Endothelial cell of hepatic sinusoid (primary cell): ENCODE measurements at regions not wholly inside any gene's neighbourhood (a gene's known extent, or its start where the extent isn't known, plus 50 kb on each side); places are given as distances from the start of the nearest gene placed in this dataset.
"Not testable (repeated sequence)": the region's sequence is repeated elsewhere in the genome, so short reads cannot be mapped to it uniquely, and the experiment has no call there.

Source experiments
- in situ Hi-C: cut with HindIII; loops from 2 replicates; pipeline ENCODE4 v1.10.0; 2017; ENCODE audit warnings: low sequenced_read_pairs

DNA sequence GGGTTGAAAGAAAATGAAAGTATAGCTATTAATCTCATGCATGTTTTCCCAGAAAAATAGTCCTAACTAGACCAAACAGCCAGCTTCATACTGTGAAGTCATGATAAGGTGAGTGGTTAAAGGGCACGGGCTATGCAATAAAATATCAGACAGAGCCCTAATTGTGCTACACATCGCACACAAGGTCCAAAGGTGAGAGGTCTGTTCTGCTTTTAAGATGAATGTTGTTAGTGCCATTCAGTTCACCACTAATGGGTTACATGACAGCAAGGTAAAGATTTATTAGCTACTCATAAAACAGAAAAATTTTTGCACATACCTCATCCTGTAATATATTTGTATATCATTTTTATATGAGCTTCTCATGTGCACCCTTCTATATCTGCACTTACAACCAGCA is 105.0 kb upstream of the STK17B start:
- in situ Hi-C loops, result loop anchor here (5.0 kb wide), 3 partner anchors 34 to 189 kb away; no protein-coding TSS in a partner anchor

DNA sequence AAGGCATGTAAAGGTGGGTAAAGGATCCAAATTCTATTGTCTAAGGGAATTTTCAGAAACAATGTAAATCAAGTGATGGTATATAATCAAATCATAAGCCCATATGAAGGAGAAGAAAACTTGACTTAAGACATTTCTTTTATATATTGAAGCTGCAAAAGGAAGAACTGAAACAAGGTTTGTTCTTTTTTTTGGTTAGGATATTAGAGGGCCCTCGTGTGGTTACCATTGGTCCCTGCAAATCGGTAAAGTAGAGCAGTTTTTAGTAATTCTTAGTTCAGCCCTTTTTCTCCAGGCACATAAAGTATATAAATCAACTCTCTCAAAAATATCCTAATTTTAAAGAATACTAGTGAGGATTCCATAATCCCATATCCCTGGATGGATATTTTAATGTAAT is 105.6 kb upstream of the STK17B start:
- in situ Hi-C loops, result loop anchor here (5.0 kb wide), 3 partner anchors 35 to 190 kb away; no protein-coding TSS in a partner anchor

DNA sequence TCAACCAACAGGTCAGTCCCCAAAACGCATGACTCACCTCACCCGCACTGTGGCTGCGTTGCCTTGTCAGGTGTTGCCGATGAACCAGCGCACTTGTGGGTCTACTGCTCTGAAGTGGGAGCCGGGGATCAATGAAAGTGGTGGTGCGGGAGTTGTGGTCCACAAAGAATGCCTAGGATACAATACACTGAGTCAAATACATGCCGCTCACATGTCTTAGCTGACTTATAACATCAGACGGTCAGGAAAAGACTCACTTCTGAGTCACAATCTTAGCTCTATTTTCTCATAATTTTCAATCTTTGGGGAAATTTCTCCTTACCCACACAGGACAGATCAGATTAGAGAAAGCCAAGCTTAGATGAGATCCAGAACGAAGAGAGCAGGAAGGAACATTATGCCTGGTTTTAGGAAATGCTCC is 107.1 kb upstream of the STK17B start:
- in situ Hi-C loops, result loop anchor here (5.0 kb wide), 3 partner anchors 36 to 191 kb away; no protein-coding TSS in a partner anchor

DNA sequence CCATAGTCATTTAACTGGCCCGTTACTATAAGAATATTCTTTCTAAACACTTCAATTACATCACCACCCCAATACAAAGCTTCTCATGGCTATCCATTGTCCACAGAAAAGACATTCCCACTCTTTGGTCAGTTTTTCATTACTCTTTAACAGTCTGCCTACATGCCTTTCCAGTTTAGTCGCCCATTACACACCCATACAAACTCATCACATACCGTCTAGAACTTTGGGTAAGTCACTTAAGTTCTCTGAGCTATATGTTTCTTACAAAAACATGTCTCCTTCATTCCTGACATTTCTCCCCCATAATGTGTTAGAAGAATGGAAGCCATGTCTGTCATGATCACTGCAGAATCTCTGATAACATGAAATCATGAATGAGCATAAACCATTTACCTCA is 108.2 kb upstream of the STK17B start:
- in situ Hi-C loops, result loop anchor here (5.0 kb wide), 3 partner anchors 37 to 192 kb away; no protein-coding TSS in a partner anchor

DNA sequence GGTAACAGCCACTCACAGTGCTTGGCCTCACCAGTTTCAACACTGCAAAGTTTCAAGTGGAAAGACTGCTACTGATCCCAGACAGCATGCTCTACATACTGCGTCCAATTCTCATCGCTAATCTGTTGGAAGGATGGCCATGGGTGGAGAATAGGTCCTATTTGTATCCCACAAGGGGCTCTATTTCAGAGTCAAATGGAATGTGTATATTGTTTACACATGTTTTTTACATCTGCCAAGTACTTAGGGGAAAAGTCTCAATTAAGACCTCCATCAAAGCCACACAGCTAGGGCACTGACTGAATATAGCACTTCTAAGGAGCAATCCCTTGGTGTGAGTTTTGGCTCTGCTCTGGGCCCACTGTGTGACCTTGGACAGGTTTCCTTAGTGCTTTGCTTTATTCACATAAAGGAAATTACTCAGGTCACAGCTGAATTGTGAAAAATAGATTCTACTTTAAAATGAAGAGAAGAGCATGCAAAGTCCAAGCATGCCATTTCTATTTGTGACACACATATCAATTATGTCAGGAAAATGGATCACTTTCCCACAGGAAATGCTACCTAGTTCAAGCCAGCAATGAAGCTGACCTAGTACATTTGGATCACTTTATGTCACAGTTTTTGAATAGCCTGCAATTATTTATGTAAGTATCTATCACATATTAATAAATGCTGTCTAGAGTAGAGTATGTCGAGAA is 112.9 kb upstream of the STK17B start:
- in situ Hi-C loops, result no loop called here

DNA sequence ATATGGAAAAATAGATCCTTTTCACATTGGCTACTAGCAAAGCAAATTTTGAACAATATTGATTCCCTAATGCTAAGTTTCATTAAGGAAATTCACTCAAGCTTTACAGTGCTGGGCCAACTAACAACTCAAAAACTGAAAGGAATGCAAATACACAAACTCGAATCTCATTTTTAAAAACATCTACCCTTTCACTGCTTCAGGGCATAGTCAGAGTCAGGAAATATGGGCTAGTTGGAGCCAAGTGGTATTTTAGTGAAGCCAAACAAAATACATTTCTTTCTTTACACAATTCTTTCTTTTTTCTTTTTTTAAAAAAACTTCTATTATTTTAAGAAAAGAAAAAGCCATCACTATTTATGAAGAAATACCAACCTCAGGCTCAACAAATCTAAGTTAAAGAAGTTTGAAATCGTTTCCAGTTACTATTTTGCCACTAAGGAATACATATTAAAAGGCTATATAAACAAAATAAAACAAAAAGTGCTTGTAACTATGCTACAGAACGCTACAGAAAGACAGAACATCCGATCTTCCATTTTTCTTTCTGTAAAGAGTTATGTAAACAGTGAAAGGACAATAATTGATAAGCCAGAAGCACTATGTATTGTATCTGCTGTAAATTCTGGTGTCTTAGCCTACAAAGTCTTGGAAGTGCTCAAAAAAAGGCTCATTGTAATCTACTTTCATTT is 113.6 kb upstream of the STK17B start:
- in situ Hi-C loops, result no loop called here

DNA sequence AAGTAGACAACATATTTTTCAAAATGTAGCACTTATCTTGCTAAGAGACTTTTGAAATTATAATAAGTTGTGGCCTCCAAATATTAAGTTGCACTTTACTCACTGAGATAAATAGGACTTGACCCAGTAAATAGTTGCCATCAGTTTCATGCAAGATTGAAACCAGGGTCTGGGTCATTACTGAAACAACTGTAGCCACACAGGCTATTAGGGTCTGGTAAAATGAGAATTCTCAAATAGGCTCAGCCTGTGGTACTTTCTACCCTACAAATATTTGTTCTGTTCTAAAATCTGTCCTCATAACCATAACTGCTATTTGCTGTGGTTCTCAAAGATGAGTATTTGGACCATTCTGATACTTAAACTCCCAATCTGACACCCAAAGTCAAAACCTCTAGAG is 115.4 kb upstream of the STK17B start:
- in situ Hi-C loops, result no loop called here

DNA sequence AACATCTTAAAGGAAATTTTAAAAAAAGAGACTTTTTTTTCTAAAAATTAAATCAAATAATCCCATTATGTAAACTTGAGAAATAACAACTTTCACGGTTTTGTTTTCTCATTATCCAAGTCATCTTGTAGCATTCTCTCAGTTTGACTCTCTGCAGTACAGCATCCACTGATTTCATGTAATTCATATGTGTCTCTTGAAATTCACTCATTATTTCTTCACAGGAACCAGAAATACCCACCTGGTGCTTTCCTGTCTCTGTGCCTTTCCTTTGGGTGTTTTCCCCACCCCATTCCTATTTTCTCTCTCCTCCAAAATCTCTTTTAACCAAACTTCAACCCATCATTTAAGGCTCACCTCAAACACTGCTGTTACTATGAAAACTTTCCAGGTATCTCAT is 116.1 kb upstream of the STK17B start:
- in situ Hi-C loops, result no loop called here

DNA sequence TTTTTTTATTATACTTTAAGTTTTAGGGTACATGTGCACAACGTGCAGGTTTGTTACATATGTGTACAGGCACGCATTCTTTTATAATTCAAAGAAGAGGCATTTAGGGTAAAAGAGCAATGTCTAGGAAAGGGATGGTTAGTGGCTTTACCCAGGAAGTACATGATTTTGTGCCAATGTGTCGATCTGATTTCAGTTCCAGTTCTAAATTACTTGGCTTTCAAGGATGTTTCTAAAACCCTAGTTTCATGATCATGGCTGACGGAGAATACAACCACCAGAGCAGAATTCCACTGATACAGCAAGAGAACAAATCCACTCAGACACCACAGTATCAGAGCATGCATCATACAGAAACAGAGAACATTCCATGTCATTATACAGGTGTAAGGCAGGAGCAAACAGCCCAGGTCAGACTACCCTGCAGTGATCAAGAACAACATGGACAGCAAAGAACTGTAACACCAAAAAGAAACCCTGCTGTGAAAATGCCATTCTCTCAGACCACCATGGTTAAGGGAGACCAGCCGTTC is 116.7 kb upstream of the STK17B start:
- in situ Hi-C loops, result no loop called here

DNA sequence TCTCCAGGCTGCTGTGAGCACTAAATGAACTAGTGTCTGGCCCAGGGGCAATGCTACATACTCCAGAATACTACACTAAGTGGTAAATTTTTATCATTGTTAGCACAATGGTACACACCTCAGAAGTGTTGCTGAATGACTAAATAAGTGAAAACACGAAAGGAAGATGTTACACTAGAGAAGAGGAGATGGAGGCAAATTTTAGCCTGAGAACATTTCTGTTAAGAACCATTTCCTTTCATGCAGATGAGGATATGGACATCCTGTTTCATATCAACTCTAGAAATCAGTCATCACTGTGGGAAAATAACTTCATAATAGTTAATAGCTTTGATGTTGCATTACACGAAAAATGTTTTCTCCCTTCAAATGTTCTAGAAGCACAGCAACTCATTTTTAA is 117.6 kb upstream of the STK17B start:
- in situ Hi-C loops, result no loop called here

DNA sequence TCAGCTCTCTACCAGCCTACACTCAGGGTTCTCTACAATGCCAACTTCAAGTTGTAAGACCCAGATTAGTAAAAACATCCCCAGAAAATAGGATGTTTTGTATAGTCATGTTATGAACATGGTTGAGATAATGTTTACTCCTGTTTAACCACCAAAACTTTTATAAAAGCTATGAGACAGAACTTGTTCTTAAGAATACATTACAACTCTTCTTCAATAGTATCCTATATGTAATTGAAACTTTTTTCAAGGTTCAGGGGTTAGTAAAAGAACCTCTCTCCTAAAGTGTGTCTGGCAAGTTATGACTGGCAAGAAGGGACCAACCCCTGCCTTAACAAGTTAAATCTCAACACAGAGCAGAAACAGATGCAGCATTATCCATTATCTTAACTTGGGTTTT is 118.8 kb upstream of the STK17B start:
- in situ Hi-C loops, result loop anchor here (5.0 kb wide), 1 partner anchor 57 kb away; no protein-coding TSS in a partner anchor

DNA sequence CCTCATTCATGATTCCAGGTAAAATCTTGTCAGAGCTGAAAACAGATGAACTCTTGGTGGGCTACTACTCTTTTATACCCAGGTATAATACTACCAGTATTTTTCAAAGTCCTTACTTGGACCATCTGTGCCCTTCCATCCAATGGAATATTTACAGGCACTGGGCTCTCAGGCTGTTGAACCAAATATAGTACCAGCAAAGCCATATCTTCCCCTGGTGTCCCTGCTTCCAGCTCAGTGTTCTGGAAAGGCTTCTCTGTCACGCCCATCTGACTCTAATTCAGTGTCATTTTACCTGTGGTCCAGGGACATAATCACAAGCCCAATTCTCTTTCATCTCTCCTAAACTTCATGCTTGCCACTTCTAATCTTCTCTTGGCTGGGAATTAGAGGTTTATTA is 119.2 kb upstream of the STK17B start:
- in situ Hi-C loops, result loop anchor here (5.0 kb wide), 1 partner anchor 57 kb away; no protein-coding TSS in a partner anchor

DNA sequence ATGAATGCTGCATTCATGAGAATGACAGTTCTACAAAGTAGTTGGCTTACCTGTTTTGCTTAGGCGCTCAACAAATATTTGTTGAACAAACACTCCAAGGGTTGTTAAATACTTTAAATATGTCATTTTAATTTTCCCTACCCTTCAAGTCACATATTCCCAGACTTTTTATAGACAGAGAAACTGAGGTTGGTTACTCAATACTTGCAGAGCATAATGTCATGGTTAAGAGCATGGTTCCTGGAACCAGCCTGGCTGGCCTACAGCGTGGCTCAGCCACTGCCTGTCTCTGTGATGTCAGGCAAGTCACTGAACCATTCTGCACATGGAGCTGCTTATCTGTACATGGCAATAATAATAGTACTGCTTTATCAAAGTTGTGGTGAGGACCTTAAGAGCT is 120.0 kb upstream of the STK17B start:
- in situ Hi-C loops, result loop anchor here (5.0 kb wide), 1 partner anchor 56 kb away; no protein-coding TSS in a partner anchor

DNA sequence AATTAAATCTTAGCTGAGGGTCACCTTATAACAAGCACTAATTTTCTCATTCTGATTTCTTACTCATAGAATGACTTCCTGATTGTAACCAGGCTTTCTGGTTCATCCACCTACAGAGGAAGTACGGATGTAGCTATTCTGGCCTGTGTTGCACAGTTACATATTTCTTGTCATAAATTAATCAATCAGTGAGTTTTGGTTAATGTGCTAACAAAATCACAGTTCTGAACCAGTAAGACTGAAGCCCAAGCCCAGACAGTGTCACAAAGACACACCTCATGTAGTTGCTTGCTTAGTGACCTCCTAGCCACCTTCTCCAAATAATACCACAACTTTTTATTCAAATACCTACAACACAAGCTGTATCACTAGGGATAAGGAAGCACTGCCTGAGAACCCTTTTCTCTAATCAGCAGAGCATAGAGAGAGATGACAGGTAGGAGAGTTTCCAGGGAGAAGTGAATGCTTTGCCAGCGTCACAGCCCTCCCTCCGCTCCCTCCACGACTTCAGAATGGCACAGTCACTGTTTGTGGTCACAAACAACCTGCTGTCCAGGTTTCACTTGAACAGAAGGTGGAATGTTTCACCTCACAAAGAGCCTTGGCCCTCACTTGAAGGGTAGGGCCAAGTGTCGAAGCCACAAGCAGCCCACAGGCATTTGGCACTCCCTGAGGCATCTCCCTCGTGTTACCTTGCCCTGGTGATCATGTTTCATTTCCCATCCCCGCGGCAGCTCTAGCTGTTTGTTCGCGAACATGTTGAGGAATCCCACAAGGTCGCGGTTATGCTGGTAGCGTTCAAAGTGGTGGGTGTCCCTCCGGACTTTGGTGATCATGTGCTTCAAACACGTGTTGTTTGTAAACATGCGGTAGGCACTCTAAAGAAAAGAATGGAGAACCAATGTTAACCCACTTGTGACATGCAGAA is 120.8 kb upstream of the STK17B start:
- in situ Hi-C loops, result loop anchor here (5.0 kb wide), 1 partner anchor 55 kb away; no protein-coding TSS in a partner anchor

DNA sequence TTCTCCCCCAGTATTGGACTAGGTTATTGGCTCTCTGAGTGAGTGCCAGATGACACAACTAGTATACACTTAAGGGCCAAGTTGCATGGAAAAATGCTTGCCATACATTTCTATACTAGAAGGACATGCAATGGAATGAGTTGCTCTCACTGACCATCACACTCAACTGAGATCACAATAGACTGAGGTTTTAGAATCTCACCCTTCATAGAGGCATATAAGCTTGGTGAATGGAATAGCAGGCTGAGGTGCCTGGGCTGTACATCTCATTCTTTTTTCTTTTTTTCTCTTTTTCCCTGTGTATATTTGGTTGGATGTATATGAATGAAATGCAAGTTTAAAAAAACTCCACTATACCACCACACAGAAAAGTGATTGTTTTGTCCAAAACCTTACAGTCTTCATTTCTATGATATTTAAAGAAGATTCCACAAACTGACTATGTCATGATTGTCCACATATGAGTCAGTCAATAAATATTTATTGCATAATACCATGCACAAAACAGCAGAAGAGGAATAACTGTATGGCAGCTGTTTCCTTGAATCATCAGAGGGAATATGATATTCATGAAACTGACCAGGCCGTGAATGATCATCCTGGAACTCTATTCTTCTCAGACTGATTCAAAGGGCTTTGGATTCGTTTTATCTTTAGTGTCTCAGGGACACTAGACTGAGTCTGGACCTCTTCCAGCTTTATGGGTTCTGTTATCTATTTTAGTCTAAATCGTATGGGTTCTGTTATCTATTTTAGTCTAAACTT is 122.6 kb upstream of the STK17B start:
- in situ Hi-C loops, result loop anchor here (5.0 kb wide), 1 partner anchor 53 kb away; no protein-coding TSS in a partner anchor

DNA sequence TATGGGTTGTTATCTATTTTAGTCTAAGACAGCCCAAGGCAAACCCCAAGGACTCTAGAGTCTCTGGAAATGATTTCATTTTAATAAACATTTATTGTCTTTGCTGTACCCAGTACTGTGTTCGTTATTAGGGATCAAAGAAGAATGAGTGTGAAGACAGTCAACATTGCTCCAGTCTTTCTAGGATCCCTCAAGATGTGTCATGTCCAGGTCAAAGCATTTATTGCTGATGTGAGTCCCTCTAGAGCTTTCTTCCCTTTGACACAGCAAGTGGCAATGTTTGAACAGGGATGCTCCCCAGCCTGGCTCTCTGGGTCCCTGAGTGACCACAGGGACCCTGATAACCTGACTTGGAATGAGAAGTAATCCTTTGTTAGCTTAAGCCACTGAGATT is 123.1 kb upstream of the STK17B start:
- in situ Hi-C loops, result loop anchor here (5.0 kb wide), 1 partner anchor 53 kb away; no protein-coding TSS in a partner anchor

DNA sequence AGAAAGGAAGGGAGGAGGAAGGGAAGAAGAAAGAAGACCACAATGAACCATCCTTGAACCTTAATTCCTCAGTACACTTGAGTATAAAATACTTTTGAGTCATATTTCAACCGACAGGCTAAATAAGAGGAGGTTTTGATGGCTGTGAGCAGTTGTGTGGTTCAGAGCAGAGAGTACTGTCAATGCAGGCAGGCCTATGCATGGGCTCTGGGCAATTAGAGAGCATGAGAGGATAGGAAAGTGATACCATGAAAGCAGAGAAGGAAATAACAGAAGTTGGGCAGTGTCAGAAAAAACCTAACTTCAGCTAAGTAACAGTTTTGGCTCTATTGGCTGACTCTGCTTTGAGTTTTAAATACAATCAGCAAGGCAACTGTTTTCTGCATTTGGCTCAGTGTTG is 123.6 kb upstream of the STK17B start:
- in situ Hi-C loops, result no loop called here

DNA sequence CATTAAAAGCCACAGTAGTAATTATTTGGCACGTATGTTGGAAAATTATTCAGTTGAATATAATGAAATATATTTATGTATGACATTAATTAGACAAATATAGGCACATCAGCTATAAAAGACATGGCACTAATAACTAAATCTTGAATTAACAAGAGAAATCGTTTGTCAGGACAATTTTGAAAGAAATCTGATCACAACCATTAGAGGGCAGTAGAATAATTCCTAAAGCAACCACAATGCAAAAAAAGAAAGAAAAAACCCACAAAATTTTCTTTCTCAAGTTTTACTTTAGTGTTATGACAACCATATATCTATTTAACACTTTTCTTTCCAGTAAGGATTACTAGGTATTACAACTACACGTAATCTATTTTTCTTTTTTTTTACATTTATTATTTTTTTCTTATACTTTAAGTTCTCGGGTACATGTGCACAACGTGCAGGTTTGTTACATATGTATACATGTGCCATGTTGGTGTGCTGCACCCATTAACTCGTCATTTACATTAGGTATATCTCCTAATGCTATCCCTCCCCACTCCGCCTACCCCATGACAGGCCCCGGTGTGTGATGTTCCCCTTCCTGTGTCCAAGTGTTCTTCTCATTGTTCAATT is 126.8 kb upstream of the STK17B start:
- in situ Hi-C loops, result not testable (repeated sequence)

DNA sequence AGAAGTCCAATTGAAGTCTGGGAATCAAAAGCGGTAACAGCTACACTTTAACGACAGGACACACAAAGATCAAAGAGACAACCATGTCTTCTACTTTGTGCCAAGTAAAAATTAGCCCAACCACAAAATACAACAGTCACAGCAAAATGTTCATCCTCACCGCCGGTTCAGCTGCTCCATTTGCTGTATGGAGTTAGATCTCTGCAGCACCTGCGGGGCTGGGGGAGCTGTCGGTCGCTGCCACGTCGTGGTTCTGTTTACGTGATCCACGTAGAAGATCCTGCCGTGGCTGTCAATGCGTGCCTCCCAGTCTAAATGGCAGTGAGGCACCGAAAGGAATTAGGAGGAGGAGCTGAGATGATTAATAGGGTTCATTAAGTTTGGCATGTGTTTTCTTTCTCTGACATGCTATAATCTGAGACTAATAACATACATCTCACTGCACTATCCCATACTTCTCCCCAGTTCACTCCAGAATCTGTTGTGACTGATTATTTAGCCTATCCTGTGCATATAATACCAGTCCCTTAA is 136.5 kb upstream of the STK17B start:
- in situ Hi-C loops, result no loop called here
